Suprapubic skin (tissue), 4 donors: ENCODE measurements at regions not wholly inside any gene's neighbourhood (a gene's known extent, or its start where the extent isn't known, plus 50 kb on each side); places are given as distances from the start of the nearest gene placed in this dataset.

Experiments
- CTCF ChIP-seq, 2 donors: fragments of 200-600 bp in 1 of 2; fragments of 450-650 bp in 1 of 2; sonication (generic) in 1 of 2; IDR thresholded peaks; one replicate each; pipeline ENCODE4 v1.5.1; 2016 to 2019; ENCODE audit warnings: antibody characterized with exemption in 2 of 2, mild to moderate bottlenecking in 1 of 2, moderate library complexity in 1 of 2
- POLR2A ChIP-seq, 2 donors: fragments of 450-650 bp; IDR thresholded peaks; one replicate each; pipeline ENCODE4 v1.6.1; 2017; ENCODE audit warnings: antibody characterized with exemption in 2 of 2, mild to moderate bottlenecking in 2 of 2, moderate library complexity in 2 of 2
- POLR2AphosphoS5 ChIP-seq, 3 donors: sonication (generic); formaldehyde crosslinking; IDR thresholded peaks; one replicate each; pipeline ENCODE4 v1.6.1; 2017; ENCODE audit warnings: antibody characterized with exemption in 3 of 3

DNA sequence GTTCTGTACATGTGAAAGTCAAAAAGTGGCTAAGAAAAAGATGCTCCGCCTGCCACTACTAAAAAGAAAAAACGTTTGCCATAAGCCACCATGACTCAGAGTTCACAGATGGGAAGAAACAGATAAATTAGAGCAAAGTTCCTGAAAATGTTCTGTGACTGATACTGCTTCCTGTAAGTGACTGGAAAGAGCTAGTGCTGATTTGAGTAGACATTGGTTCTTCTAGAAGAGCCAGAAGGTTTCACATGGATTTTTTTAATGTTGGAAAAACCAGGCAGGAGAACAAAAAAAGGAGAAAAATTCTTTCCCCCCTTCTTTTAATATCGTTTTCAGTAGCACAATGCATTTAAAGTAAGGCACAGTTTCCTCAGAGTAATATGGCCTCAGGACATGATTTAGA, 221.4 kb downstream of the HLX start:
- TF ChIP-seq POLR2AphosphoS5 (IDR thresholded peaks at IDR 0.05) (no peak), POLR2A (IDR thresholded peaks at IDR 0.05) (no peak), CTCF (IDR thresholded peaks at IDR 0.05) (no peak)
